NCI-H1436 (cell line): ENCODE measurements at regions not wholly inside any gene's neighbourhood (a gene's known extent, or its start where the extent isn't known, plus 50 kb on each side); places are given as distances from the start of the nearest gene placed in this dataset.
"Not testable (repeated sequence)": the region's sequence is repeated elsewhere in the genome, so short reads cannot be mapped to it uniquely, and the experiment has no call there.

Experiments used
- DNase-seq: peaks from one replicate; lab custom pipeline; 2025; lab: John Stamatoyannopoulos, UW

DNA sequence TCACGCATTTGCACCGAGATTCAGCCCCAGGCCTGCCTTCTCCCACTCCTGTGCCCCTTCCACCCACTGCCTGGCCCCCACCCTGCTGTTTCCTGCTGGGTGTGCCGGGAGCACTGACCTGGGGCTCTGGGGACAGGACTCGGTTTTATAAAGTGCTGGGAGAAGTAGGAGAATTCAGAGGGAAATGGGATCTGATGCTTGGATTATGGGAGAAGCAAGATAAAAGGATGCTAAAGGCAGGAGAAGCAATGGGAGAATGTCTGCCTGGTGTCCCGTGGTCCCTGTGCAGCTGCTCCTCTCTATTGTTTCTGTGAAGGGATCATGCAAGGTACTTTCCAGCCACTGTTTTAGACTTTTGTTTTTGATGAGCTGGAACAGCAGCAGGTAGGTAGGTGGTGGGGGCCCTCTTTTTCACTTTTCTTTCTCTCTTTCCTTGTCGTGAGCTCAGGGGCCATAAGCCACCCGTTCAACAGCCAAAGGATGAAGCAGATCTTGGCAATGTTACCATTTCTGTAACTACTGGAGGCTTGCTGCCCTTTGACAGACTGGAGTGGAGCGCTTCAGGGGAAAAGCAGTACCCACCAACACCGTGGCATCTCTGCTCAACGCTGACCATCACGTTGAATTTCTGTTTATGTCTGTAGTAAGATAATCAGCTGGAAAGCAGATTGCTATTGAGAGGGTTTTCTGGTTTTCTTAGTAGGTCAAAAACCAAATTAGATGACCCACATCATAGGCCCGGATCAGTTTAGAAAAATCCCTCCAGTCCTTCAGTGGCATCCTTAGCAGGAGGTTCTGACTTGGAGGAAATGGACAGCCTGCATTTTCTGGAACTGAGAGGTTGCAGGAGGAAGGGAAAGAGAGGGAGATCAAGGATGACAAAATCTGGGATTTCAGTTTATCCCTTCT lies 63.8 kb upstream of the ENPP6 start:
- no peak for DNase-seq

DNA sequence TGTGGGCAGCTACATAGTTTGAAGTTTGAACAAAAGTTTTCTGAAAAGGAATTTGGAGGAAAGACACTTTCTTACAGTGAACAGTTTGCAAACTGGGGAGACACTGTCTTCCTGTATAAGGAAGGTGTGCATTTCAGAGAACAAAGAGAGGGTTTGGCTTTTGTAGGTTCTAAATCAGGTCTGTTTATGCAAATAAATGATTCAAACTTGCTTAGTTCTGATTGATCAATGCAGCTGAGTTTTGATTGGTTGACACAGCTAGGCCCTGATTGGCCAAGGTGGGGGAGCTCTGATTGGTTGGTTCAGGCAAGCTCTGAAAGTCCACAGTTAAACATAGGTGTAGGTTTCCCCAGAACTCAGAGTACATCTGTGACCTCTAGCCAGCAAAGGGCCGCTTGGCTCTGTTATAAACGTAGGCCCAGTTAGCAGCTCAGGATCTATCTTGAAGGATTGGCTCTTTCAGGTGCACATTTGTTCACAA lies 63.0 kb upstream of the ENPP6 start:
- no peak for DNase-seq

DNA sequence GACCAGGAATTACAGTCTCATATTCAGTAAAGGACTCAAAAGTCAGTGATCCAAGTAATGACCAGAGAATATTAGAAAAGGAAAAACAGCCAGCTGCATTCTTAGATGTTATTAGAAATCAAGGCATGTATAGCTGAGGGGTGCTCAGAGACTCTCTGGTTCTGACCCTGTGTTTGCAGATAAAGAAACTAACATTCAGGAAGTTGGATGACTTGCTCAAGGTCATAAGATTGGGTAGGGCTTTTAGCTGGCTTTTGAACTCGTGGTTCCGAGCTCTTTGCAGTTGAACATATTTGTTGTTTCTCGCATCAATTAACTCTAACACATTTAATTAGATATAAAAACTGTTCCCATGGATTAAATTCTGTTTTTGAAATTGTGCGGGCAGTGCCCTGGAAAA lies 62.5 kb upstream of the ENPP6 start:
- DNase-seq = no peak

DNA sequence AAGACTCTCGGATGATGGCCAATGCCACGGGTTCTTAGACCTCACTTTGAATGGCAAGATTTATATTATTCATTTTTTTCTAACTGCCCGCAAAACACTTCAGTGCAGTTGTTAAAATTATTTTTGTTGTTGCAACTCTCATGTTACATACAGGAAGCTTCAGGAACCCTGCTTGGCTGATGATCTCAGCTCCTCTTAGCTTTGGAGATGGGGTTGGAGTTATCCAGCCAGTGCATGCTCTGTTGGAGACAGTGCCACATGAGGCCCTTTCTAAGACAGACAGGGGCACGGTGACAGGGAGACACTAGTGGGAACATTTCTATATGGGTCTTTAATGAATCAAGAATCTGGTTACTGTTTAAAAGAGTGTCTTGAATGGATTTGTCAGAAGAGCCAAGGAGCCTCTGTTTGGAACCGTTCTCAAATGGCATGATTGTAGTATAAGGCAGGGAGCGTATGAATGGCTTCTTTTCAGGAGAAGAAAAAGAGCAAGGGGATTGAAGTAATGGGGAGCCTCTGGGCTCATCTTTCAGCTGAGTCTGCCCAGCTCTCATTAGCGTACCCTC lies 61.9 kb upstream of the ENPP6 start:
- DNase-seq = no peak

DNA sequence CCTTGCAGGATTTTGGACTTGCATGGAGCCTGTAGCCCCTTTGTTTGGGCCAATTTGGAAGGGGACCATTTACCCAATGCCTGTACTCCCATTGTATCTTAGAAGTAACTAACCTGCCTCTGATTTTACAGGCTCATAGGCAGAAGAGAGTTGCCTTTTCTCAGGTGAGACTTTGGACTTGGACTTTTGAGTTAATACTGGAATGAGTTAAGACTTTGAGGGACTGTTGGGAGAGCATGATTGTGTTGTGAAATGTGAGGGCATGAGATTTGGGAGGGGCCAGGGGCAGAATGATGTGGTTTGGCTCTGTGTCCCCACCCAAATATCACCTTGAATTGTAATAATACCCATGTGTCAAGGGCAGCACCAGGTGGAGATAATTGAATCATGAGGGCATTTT lies 60.1 kb upstream of the ENPP6 start:
- not testable (repeated sequence) for DNase-seq

DNA sequence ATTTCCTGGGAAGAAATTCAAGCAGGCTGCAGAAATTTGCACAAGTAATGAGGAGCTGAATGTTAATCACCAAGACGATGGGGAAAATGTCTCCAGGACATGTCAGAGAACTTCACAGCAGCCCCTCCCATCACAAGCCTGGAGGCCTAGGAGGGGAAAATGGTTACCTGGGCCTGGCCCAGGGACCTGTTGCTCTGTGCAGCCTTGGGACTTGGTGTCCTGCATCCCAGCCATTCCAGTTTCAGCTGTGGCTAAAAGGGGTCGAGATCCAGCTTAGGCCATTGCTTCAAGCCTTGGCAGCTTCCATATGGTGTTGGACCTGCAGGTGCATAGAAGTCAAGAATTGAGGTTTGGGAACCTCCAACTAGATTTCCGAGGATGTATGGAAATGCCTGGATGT lies 59.3 kb upstream of the ENPP6 start:
- not testable (repeated sequence) for DNase-seq

DNA sequence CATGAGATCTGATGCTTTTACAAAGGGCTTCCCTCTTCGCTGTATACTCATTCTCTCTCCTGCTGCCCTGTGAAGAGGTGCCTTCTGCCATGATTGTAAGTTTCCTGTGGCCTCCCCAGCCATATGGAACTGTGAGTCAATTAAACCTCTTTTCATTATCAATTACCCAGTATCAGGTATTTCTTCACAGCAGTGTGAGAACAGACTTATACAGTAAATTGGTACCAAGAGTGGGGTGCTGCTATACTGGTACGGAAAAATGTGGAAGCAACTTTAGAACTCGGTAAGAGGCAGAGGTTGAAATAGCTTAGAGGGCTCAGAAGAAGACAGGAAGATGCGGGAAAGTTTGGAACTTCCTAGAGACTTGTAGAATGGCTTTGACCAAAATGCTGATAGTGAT lies 58.7 kb upstream of the ENPP6 start:
- DNase-seq = not testable (repeated sequence)

DNA sequence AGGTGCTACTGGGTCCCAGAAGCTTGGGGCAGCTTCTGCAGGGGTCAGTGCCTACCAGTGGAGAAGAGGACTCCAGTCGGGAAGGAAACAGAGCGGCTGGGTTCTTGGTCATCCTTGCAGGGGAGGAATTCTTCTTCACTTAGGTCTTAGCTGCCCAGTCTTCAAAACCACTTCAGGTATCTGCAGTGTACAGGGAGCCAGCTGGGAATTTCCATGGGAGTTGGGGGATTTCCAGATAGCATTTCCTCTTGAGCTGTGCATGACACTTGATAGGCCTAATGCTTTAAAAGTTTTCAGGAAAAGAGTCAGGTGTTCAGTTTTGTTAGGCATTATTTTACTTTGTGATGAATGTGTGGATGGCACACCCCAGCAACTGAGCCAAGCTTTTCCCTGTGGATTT lies 58.1 kb upstream of the ENPP6 start:
- DNase-seq = no peak

DNA sequence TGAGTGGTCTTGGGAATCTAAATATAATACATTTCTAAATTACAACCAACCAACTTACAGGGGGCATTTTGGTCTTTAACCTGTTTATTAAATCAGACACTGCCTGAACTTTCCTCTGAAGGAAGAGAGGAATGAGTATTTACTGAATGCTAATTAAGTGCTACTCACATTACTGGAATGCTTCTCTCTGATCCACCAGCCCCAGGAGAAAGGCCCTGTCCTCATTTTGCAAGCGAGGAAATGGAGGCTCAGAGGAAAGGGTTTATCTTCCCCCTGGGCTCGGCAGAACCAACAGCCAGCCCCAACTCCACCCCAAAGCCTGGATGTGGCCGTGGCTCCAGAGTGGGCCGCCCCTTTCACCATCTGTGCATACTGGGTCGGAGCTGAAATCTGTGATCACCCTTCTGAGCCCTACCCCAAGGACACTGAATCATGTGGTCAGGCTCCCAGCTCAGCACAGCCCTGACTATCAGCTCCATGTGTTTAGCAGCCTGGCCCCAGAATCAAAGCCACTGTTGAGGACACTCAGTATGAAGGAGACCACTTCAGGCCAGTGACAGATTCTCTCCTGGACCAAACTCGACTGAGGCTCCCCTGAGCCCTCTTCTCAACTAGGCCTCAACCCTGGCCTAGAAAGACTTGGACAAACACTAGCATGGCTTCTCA lies 56.7 kb upstream of the ENPP6 start:
- no peak for DNase-seq

DNA sequence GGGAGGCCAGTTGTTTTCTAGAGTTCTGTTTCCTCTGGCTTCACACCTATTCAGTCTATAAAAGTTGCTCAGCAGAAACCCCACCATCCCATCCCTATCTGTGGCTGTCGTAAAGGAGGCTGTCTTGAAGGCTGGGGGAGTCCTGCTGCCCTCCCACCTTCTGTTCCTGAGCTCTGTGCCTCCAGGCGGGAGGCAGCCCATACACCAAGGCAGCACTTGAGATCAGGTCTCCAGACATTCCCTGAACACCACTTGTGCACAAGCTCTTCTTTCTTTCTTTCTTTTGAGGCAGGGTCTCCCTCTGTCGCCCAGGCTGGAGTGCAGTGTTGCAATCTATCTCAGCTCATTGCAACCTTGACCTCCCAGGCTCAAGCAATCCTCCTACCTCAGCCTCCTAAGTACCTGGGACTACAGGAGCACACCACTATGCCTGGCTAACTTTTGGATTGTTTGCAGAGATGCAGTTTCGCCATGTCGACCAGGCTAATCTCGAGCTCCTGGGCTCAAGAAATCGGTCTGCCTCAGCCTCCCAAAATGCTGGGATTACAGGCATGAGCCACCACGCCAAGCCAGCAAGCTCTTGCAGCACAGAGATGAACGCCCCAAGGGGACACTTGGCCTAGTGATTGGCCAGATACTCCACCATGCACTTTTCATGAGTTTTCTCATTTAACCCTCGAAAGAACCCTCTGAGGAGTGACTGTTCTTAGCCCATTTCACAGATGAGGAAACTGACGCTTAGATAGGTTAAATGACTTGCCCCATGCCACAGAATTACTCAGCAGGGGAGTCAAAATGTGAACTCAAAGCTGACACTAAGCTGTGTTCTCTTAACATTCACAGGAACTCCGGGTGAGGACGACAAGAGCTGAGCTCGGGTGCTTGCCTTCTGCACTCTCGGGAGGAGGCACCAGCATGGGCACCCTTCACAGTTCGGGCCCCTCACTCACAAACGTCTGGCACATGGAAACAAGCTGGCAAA lies 55.8 kb upstream of the ENPP6 start:
- DNase-seq = no peak

DNA sequence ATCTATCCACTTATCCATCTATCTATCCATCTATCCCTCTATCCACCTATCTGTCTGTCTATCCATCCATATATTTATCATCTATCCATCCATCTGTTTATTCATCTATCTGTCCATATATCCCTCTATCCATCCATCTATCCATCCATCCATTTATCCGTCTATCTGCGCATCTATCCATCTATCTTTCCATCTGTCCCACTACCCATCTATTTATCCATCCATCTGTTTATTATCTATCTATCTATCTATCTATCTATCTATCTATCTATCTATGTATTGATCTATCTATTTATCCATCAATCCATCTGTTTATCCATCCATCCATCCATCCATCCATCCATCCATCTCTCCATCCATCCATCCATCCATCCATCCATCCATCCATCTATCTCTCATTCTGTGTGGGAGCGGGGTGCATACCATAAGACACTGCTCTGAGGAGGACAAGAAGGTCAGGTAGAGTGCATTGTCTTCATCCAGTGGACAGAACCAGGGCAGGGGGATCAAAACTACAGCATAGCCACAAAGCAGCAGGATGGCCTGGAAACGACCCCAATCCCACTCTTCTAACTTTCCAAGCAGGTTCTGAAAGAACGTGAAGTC lies 53.2 kb upstream of the ENPP6 start:
- DNase-seq = no peak

DNA sequence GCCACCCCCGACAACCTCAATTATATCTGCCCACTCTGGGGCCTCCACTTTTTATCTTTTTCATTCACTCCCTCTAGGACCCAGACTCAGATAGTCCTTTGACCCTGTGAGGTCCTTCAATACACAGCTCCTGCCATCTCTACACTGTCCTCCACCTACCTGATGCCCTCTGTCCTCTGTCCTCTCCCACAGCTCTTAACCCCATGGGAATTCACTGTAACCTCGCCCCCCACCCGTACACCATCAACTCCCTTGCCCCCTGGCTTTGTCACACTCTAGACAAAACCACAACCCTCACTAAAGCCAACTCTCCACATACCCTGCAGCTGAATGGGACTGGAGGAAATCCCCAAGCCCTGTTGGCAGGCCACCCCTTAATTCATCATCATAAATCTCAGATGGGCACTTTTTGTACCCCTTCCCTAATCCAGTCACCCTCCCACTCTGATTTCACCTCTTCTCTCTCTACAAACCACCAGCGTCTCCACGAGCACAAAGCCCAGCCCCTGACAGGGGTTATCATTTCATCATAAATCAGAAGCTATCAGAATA lies 52.3 kb upstream of the ENPP6 start:
- no peak for DNase-seq

DNA sequence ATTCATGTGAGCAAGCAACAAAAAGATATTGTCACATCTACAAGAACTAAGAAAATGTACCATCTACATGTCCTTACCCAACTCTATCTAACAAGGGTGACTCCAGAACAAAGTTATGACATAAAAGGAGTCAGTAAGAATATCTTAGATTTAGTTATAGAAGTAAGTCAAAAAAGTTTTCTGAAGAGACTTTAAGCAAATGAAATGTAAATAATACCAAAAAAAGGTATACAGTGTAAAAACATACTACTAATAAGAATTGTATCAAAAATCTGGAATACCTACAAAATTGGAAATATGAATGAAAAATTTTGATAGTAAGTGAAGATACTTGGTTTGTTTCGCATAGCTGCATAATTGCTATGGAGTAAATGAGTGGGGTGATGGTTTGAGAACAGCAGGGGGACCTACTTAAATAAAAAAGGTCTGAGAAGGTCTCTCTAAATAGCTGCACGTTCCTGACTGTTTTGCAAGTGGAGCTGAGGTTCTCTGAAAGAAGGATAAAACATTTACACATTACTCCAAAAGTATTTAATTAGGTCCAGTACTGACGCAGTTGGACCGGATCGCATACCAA lies 51.0 kb upstream of the ENPP6 start:
- no peak for DNase-seq

DNA sequence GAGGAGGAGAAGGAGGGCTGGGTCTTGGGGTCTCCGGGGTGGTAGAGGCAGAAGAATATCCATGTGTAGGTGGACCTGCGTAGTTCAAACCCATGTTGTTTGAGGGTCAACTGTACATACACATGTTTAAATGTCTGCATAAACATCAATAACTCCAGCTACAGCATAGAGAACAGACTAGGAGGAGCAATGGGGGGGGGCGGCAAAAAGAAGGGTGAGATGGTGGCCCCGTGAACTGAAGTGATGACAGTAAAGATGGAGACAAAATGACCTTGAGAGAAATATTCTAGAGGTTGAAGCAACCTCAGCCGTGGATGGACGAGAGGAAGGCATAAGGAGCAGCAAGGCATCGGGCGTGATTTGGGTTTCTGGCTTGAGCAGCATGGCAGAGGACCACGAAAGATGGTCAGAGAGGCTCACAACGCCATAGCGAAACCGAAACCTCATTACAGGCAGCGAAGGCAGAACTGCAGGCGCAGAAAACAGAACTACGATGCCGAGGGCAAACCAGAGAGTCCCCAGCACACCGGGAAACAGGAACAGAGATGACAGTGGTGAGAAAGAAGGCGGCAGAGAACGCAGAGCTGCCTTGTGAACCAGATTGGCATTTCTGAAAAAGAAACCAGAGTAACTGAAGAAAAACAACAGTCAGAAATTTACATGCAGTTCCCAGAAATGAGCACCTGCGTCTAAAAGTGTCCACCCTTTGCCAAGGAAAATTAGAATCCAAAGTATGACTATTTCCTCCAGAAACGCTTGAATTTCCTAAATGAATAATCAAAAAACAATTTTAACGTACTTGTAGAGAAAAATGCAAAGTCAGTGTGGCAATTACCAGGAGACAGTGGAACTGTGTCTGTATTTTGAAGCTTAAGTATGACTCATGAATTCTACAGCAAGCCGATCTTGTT lies 50.3 kb upstream of the ENPP6 start:
- DNase-seq = peak; percentile 22
